WTC11 (cell line): ENCODE measurements at regions not wholly inside any gene's neighbourhood (a gene's known extent, or its start where the extent isn't known, plus 50 kb on each side); places are given as distances from the start of the nearest gene placed in this dataset.

Experiments
- ATAC-seq: fragments of 200-7000 bp; cut with Tn5 transposase; 2 replicates; pipeline ENCODE4 v1.10.0; 2021; ENCODE audit warnings: mild to moderate bottlenecking, moderate library complexity
- CTCF ChIA-PET: fragments of 300-600 bp; sonication (Branson Sonifier 250); formaldehyde crosslinking; loops from one replicate; lab custom pipeline; 2021; ENCODE audit warnings: antibody characterized with exemption; lab: Charles Lee
- POLR2A ChIA-PET: fragments of 350-600 bp; sonication (Branson Sonifier 250); formaldehyde crosslinking; loops from one replicate; lab custom pipeline; 2021; ENCODE audit warnings: antibody characterized with exemption; lab: Charles Lee
- DNase-seq: peaks from one replicate; pipeline ENCODE4 v3.0.0; 2021; ENCODE audit warnings: low spot score
- H3K27ac Mint-ChIP-seq: 2 replicates; pipeline ENCODE4 v1.8.0; 2021; ENCODE audit warnings: mixed read lengths
- H3K27me3 Mint-ChIP-seq: 2 replicates; pipeline ENCODE4 v1.8.0; 2021; ENCODE audit warnings: low read depth, mild to moderate bottlenecking, moderate library complexity, mixed read lengths
- H3K36me3 Mint-ChIP-seq: 2 replicates; pipeline ENCODE4 v1.8.0; 2021; ENCODE audit warnings: mixed read lengths
- H3K4me1 Mint-ChIP-seq: 2 replicates; pipeline ENCODE4 v1.8.0; 2022; ENCODE audit warnings: mixed read lengths
- H3K4me3 Mint-ChIP-seq: 2 replicates; pipeline ENCODE4 v1.8.0; 2021; ENCODE audit warnings: mild to moderate bottlenecking, moderate library complexity, mixed read lengths
- H3K9me3 Mint-ChIP-seq: 2 replicates; pipeline ENCODE4 v1.8.0; 2021; ENCODE audit warnings: mixed read lengths
- ATF2 ChIP-seq: sonication (generic); formaldehyde crosslinking; IDR thresholded peaks from 2 replicates; pipeline ENCODE4 v1.8.1; 2022; ENCODE audit warnings: low read depth, missing genetic modification reagents, borderline replicate concordance
- EMX1 ChIP-seq: fragments of 250-450 bp; sonication (Bioruptor Pico); IDR thresholded peaks from 2 replicates; pipeline ENCODE4 v1.8.0; 2021; ENCODE audit warnings: mild to moderate bottlenecking
- ESRRA ChIP-seq: sonication (generic); formaldehyde crosslinking; IDR thresholded peaks from 2 replicates; pipeline ENCODE4 v1.8.1; 2022; ENCODE audit warnings: mild to moderate bottlenecking, missing genetic modification reagents, borderline replicate concordance
- IRF1 ChIP-seq: sonication (generic); formaldehyde crosslinking; IDR thresholded peaks from 2 replicates; pipeline ENCODE4 v1.8.0; 2023; ENCODE audit warnings: missing genetic modification reagents
- OVOL2 ChIP-seq: fragments of 250-450 bp; sonication (Bioruptor Pico); IDR thresholded peaks from 2 replicates; pipeline ENCODE4 v1.9.0; 2021; ENCODE audit warnings: mild to moderate bottlenecking, borderline replicate concordance
- RORB ChIP-seq: fragments of 250-450 bp; sonication (Bioruptor Pico); IDR thresholded peaks from 2 replicates; pipeline ENCODE4 v1.9.0; 2021; ENCODE audit warnings: mild to moderate bottlenecking
- SMAD4 ChIP-seq: sonication (generic); formaldehyde crosslinking; IDR thresholded peaks from 2 replicates; pipeline ENCODE4 v1.8.0; 2022; ENCODE audit warnings: mild to moderate bottlenecking, missing genetic modification reagents
- TEAD4 ChIP-seq: sonication (generic); formaldehyde crosslinking; IDR thresholded peaks from 2 replicates; pipeline ENCODE4 v1.8.0; 2022; ENCODE audit warnings: mild to moderate bottlenecking, missing genetic modification reagents
- TF ChIP-seq, protein P1 (sequence below): sonication (generic); formaldehyde crosslinking; IDR thresholded peaks from 2 replicates; pipeline ENCODE4 v1.8.1; 2023; ENCODE audit warnings: mild to moderate bottlenecking, missing genetic modification reagents, borderline replicate concordance
- TF ChIP-seq, protein P2 (sequence below): sonication (generic); formaldehyde crosslinking; IDR thresholded peaks from 2 replicates; pipeline ENCODE4 v1.8.1; 2022; ENCODE audit warnings: missing genetic modification reagents, borderline replicate concordance
- TF ChIP-seq, protein P3 (sequence below): fragments of 250-450 bp; sonication (Bioruptor Pico); conservative IDR thresholded peaks from 2 replicates; pipeline ENCODE4 v1.9.0; 2021; ENCODE audit warnings: mild to moderate bottlenecking
- TF ChIP-seq, protein P4 (sequence below): fragments of 250-450 bp; sonication (Bioruptor Pico); IDR thresholded peaks from 2 replicates; pipeline ENCODE4 v1.9.0; 2021; ENCODE audit warnings: moderate library complexity, mild to moderate bottlenecking, inconsistent platforms, borderline replicate concordance
- TF ChIP-seq, protein P5 (sequence below): sonication (generic); formaldehyde crosslinking; IDR thresholded peaks from 2 replicates; pipeline ENCODE4 v1.8.1; 2023; ENCODE audit warnings: mild to moderate bottlenecking, moderate library complexity, missing genetic modification reagents
- TF ChIP-seq, protein P6 (sequence below): sonication (generic); formaldehyde crosslinking; IDR thresholded peaks from 2 replicates; pipeline ENCODE4 v1.8.0; 2023; ENCODE audit warnings: missing genetic modification reagents, mild to moderate bottlenecking, borderline replicate concordance
- TF ChIP-seq, protein P7 (sequence below): sonication (generic); formaldehyde crosslinking; IDR thresholded peaks from 2 replicates; pipeline ENCODE4 v1.8.0; 2022; ENCODE audit warnings: missing genetic modification reagents

DNA sequence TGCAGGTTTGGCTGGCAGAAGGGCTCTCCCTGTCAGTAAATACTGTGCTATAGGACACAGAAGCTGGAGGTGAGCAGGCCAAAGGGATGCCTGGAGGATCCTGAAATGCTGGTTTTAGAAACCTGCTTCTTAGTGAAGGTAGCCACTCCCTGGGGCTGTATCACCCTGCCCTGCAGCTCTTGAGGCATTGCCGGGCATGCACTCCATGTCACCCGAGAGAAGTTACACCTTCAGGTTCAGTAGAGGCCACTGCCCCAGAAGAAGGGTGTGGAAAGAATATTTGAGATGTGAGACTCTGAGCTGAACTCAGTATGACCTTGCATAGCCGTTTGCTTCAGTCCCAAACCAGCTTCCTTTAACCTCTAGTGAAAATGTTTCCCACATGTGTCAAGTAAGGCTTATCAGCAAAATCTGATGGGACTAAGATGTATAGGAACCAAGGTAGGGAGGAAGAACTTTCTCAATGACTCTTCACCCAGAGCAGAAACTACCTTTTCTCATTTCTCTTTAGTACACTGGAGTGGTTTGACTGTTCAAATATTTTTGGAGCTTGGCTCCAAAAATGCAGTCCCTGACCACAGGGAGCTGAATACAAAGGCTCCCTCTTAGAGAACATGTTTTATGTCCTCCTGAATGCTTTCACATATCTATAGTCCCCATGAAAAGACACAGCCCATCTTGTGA lies 164.5 kb upstream of the DYRK2 start:
- Mint-ChIP-seq H3K36me3 (peaks cover 18% of the 10 kb centered on the region), H3K9me3 (peaks cover 17% of the 10 kb centered on the region), H3K27me3 (peaks cover 8% of the 10 kb centered on the region; the same call in 1 of the 2 replicates), H3K4me1 (peaks cover 6% of the 10 kb centered on the region), H3K4me3 (no peak overlapping the region), H3K27ac (no peak overlapping the region)
- DNase-seq (no peak), ATAC-seq (no peak)
- ChIA-PET CTCF (no interaction called here), POLR2A (no interaction called here)
- TF ChIP-seq OVOL2 = no peak
- TF ChIP-seq, protein P1, sequence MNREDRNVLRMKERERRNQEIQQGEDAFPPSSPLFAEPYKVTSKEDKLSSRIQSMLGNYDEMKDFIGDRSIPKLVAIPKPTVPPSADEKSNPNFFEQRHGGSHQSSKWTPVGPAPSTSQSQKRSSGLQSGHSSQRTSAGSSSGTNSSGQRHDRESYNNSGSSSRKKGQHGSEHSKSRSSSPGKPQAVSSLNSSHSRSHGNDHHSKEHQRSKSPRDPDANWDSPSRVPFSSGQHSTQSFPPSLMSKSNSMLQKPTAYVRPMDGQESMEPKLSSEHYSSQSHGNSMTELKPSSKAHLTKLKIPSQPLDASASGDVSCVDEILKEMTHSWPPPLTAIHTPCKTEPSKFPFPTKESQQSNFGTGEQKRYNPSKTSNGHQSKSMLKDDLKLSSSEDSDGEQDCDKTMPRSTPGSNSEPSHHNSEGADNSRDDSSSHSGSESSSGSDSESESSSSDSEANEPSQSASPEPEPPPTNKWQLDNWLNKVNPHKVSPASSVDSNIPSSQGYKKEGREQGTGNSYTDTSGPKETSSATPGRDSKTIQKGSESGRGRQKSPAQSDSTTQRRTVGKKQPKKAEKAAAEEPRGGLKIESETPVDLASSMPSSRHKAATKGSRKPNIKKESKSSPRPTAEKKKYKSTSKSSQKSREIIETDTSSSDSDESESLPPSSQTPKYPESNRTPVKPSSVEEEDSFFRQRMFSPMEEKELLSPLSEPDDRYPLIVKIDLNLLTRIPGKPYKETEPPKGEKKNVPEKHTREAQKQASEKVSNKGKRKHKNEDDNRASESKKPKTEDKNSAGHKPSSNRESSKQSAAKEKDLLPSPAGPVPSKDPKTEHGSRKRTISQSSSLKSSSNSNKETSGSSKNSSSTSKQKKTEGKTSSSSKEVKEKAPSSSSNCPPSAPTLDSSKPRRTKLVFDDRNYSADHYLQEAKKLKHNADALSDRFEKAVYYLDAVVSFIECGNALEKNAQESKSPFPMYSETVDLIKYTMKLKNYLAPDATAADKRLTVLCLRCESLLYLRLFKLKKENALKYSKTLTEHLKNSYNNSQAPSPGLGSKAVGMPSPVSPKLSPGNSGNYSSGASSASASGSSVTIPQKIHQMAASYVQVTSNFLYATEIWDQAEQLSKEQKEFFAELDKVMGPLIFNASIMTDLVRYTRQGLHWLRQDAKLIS (CRISPR knock-in tag) = no peak
- no peak for TF ChIP-seq IRF1 (CRISPR knock-in tag)
- TF ChIP-seq, protein P2, sequence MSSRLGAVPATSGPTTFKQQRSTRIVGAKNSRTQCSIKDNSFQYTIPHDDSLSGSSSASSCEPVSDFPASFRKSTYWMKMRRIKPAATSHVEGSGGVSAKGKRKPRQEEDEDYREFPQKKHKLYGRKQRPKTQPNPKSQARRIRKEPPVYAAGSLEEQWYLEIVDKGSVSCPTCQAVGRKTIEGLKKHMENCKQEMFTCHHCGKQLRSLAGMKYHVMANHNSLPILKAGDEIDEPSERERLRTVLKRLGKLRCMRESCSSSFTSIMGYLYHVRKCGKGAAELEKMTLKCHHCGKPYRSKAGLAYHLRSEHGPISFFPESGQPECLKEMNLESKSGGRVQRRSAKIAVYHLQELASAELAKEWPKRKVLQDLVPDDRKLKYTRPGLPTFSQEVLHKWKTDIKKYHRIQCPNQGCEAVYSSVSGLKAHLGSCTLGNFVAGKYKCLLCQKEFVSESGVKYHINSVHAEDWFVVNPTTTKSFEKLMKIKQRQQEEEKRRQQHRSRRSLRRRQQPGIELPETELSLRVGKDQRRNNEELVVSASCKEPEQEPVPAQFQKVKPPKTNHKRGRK (CRISPR knock-in tag) = no peak
- TF ChIP-seq EMX1 (CRISPR knock-in tag) = no peak
- no peak for TF ChIP-seq TEAD4 (CRISPR knock-in tag)
- no peak for TF ChIP-seq ATF2 (CRISPR knock-in tag)
- no peak for TF ChIP-seq ESRRA (CRISPR knock-in tag)
- TF ChIP-seq, protein P3, sequence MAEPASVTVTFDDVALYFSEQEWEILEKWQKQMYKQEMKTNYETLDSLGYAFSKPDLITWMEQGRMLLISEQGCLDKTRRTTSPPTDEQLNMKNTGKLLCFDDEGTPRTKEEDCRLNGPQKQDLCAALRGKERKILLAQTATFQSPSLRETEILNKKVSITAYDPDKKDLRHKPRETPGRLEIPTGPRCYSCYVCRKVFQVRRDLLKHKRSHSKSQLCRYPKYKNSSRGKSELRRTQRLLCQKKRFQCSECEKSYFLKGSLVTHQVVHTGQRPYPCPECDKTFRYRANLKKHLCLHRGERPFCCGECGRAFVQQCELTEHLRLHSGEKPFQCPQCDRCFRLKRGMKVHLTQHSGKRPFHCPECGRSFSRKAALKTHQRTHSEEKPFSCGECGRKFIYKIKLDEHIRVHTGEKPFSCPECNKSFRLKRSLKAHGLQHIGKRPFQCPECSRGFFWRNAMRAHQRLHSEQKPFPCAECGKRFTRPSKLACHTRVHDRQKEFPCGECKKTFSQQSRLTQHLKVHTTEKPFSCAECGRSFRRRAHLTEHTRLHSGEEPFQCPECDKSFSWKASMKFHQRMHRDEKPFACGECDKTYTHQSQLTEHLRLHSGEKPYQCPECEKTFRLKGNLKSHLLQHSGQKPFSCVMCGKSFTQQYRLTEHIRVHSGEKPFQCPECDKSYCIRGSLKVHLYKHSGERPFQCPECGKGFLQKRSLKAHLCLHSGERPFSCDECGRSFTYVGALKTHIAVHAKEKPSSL (CRISPR knock-in tag) = no peak
- no peak for TF ChIP-seq SMAD4 (CRISPR knock-in tag)
- TF ChIP-seq, protein P4, sequence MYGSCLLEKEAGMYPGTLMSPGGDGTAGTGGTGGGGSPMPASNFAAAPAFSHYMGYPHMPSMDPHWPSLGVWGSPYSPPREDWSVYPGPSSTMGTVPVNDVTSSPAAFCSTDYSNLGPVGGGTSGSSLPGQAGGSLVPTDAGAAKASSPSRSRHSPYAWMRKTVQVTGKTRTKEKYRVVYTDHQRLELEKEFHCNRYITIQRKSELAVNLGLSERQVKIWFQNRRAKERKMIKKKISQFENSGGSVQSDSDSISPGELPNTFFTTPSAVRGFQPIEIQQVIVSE (CRISPR knock-in tag) = no peak
- TF ChIP-seq RORB = no peak
- TF ChIP-seq, protein P5, sequence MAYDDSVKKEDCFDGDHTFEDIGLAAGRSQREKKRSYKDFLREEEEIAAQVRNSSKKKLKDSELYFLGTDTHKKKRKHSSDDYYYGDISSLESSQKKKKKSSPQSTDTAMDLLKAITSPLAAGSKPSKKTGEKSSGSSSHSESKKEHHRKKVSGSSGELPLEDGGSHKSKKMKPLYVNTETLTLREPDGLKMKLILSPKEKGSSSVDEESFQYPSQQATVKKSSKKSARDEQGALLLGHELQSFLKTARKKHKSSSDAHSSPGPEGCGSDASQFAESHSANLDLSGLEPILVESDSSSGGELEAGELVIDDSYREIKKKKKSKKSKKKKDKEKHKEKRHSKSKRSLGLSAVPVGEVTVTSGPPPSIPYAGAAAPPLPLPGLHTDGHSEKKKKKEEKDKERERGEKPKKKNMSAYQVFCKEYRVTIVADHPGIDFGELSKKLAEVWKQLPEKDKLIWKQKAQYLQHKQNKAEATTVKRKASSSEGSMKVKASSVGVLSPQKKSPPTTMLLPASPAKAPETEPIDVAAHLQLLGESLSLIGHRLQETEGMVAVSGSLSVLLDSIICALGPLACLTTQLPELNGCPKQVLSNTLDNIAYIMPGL = no peak
- TF ChIP-seq, protein P6, sequence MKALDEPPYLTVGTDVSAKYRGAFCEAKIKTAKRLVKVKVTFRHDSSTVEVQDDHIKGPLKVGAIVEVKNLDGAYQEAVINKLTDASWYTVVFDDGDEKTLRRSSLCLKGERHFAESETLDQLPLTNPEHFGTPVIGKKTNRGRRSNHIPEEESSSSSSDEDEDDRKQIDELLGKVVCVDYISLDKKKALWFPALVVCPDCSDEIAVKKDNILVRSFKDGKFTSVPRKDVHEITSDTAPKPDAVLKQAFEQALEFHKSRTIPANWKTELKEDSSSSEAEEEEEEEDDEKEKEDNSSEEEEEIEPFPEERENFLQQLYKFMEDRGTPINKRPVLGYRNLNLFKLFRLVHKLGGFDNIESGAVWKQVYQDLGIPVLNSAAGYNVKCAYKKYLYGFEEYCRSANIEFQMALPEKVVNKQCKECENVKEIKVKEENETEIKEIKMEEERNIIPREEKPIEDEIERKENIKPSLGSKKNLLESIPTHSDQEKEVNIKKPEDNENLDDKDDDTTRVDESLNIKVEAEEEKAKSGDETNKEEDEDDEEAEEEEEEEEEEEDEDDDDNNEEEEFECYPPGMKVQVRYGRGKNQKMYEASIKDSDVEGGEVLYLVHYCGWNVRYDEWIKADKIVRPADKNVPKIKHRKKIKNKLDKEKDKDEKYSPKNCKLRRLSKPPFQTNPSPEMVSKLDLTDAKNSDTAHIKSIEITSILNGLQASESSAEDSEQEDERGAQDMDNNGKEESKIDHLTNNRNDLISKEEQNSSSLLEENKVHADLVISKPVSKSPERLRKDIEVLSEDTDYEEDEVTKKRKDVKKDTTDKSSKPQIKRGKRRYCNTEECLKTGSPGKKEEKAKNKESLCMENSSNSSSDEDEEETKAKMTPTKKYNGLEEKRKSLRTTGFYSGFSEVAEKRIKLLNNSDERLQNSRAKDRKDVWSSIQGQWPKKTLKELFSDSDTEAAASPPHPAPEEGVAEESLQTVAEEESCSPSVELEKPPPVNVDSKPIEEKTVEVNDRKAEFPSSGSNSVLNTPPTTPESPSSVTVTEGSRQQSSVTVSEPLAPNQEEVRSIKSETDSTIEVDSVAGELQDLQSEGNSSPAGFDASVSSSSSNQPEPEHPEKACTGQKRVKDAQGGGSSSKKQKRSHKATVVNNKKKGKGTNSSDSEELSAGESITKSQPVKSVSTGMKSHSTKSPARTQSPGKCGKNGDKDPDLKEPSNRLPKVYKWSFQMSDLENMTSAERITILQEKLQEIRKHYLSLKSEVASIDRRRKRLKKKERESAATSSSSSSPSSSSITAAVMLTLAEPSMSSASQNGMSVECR = no peak
- TF ChIP-seq, protein P7, sequence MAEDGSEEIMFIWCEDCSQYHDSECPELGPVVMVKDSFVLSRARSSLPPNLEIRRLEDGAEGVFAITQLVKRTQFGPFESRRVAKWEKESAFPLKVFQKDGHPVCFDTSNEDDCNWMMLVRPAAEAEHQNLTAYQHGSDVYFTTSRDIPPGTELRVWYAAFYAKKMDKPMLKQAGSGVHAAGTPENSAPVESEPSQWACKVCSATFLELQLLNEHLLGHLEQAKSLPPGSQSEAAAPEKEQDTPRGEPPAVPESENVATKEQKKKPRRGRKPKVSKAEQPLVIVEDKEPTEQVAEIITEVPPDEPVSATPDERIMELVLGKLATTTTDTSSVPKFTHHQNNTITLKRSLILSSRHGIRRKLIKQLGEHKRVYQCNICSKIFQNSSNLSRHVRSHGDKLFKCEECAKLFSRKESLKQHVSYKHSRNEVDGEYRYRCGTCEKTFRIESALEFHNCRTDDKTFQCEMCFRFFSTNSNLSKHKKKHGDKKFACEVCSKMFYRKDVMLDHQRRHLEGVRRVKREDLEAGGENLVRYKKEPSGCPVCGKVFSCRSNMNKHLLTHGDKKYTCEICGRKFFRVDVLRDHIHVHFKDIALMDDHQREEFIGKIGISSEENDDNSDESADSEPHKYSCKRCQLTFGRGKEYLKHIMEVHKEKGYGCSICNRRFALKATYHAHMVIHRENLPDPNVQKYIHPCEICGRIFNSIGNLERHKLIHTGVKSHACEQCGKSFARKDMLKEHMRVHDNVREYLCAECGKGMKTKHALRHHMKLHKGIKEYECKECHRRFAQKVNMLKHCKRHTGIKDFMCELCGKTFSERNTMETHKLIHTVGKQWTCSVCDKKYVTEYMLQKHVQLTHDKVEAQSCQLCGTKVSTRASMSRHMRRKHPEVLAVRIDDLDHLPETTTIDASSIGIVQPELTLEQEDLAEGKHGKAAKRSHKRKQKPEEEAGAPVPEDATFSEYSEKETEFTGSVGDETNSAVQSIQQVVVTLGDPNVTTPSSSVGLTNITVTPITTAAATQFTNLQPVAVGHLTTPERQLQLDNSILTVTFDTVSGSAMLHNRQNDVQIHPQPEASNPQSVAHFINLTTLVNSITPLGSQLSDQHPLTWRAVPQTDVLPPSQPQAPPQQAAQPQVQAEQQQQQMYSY (CRISPR knock-in tag) = no peak
